ENCODE measurements at regions not wholly inside any gene's neighbourhood (a gene's known extent, or its start where the extent isn't known, plus 50 kb on each side); places are given as distances from the start of the nearest gene placed in this dataset.

DNA sequence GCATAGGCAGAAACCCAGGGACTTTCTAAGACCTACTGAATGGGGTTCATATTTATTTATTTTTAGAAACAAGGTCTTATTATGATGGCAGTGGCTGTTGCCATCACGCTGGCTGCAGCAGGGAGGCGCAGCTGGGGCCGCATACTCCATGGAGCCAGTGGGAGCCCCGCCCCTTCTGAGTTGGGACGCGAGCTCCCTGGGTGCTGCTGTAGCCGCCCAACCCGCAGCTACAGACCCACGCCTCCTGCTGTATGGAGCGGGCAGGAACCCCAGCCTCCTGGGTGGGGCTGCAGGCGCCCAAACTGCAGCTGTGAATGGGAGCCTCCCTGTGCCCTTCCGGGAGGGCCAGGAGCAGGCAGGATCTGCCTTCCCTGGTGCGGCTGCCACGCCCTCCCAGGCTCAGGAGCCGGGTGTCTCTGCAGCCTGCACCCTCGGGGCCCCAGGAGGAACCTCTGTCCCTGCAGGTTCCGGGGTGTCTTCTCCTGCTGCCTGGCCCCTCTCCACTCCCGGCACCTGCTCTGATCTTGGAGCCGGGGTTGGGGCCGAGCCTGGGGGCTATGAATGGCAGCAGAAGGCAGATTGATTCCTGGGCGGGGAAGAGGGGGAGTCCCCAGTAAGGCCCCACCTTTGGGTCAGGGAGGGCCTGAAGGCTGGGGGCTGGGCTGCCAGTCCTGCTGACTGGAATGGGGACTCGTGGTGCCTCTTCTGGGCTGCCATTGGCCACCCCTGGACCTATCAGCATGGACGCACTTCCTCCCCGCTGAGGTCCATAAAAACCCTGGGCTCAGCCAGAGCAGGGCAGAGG is 66.5 kb upstream of the LRRN2 start:
- H2AFZ ChIP-seq (ENCODE audit: insufficient read depth, low read depth, low read length, poor library complexity, severe bottlenecking) = no peak overlapping the region
- no peak overlapping the region for H3K27ac ChIP-seq (ENCODE audit: low read length in 2 of 2)
- no peak for TF ChIP-seq CTCF (IDR thresholded peaks at IDR 0.05)
- TF ChIP-seq EZH2 (IDR thresholded peaks at IDR 0.05; ENCODE audit: borderline replicate concordance, insufficient read depth, low read depth, low read length, poor library complexity, severe bottlenecking) = no peak
- H3K27ac Mint-ChIP-seq = no peak overlapping the region
- no peaks in the 10 kb centered on the region for H4K20me1 ChIP-seq (ENCODE audit: control insufficient read depth, insufficient read depth, low read length, poor library complexity, severe bottlenecking)
- H3K9me3 Mint-ChIP-seq (ENCODE audit: insufficient read depth) = no peaks in the 10 kb centered on the region
- H3K4me3 ChIP-seq (ENCODE audit: control extremely low read depth in 1 of 5, extremely low read depth in 1 of 5, insufficient read depth in 1 of 5, low read depth in 2 of 5, low read length in 4 of 5) = no peak overlapping the region
- 92% methylated on average over 24 of the region's 24 CpGs for WGBS (ENCODE audit: insufficient coverage)
- H3K9ac ChIP-seq (ENCODE audit: low read length) = no peak overlapping the region
- ChIA-PET POLR2A (no interaction called here), CTCF (interaction anchor here (0.5 to 2.6 kb wide), 3 partner anchors 12 to 1661 kb away, joined by 5 to 13 read pairs (median 9); no protein-coding TSS in a partner anchor)
- DNase-seq (no peak), ATAC-seq (ENCODE audit: low read depth) (no peak)
- no peak overlapping the region for H3K4me3 Mint-ChIP-seq
- intact Hi-C loops (cut with micrococcal nuclease) = no loop called here
- no peaks in the 10 kb centered on the region for H3K79me2 ChIP-seq (ENCODE audit: control insufficient read depth, insufficient read depth, low read length)
- H3K9me3 ChIP-seq (ENCODE audit: control extremely low read depth in 1 of 3, control insufficient read depth in 2 of 3, insufficient read depth in 1 of 3, low read length in 2 of 3) = no peaks in the 10 kb centered on the region
- no peak overlapping the region for H3K4me2 ChIP-seq (replicated peaks; ENCODE audit: low read depth, low read length, poor library complexity, severe bottlenecking)
- H3K4me1 Mint-ChIP-seq = no peaks in the 10 kb centered on the region
- H3K4me1 ChIP-seq (ENCODE audit: control insufficient read depth in 2 of 2, insufficient read depth in 2 of 2, low read length in 2 of 2) = no peaks in the 10 kb centered on the region
- no peaks in the 10 kb centered on the region for H3K36me3 ChIP-seq (replicated peaks in 1 of 2; ENCODE audit: control extremely low read depth in 1 of 2, control insufficient read depth in 1 of 2, extremely low read depth in 1 of 2, insufficient read depth in 2 of 2, low read length in 1 of 2)
- peaks cover 0 to 14% (median 0%) of the 10 kb centered on the region in 4 experiments for H3K27me3 ChIP-seq (replicated peaks in 1 of 4; ENCODE audit: control extremely low read depth in 1 of 4, control insufficient read depth in 3 of 4, insufficient read depth in 4 of 4, low read length in 3 of 4)
- peaks cover 25% of the 10 kb centered on the region for H3K27me3 Mint-ChIP-seq

GRCh38 chr1:204752688-204753040 is 67.1 kb upstream of the LRRN2 start:
- no peak overlapping the region for H3K4me2 ChIP-seq (replicated peaks; ENCODE audit: low read depth, low read length, poor library complexity, severe bottlenecking)
- H4K20me1 ChIP-seq (ENCODE audit: control insufficient read depth, insufficient read depth, low read length, poor library complexity, severe bottlenecking) = no peaks in the 10 kb centered on the region
- WGBS (ENCODE audit: insufficient coverage) = 89% methylated on average over 6 of the region's 6 CpGs
- H2AFZ ChIP-seq (ENCODE audit: insufficient read depth, low read depth, low read length, poor library complexity, severe bottlenecking) = no peak overlapping the region
- no peak for ATAC-seq (ENCODE audit: low read depth)
- TF ChIP-seq EZH2 (IDR thresholded peaks at IDR 0.05; ENCODE audit: borderline replicate concordance, insufficient read depth, low read depth, low read length, poor library complexity, severe bottlenecking) = no peak
- no peak for TF ChIP-seq CTCF (IDR thresholded peaks at IDR 0.05)
- no peak overlapping the region for H3K9ac ChIP-seq (ENCODE audit: low read length)
- H3K27ac ChIP-seq (ENCODE audit: low read length in 2 of 2) = no peak overlapping the region
- no peak overlapping the region for H3K4me3 ChIP-seq (ENCODE audit: control extremely low read depth in 1 of 5, extremely low read depth in 1 of 5, insufficient read depth in 1 of 5, low read depth in 2 of 5, low read length in 4 of 5)
- no peaks in the 10 kb centered on the region for H3K4me1 Mint-ChIP-seq
- ChIA-PET CTCF (interaction anchor here (1.9 kb wide), 1 partner anchor 11 kb away, joined by 13 read pairs; no protein-coding TSS in a partner anchor), POLR2A (no interaction called here)
- peaks cover 0 to 14% (median 0%) of the 10 kb centered on the region in 4 experiments for H3K27me3 ChIP-seq (replicated peaks in 1 of 4; ENCODE audit: control extremely low read depth in 1 of 4, control insufficient read depth in 3 of 4, insufficient read depth in 4 of 4, low read length in 3 of 4)
- no peaks in the 10 kb centered on the region for H3K79me2 ChIP-seq (ENCODE audit: control insufficient read depth, insufficient read depth, low read length)
- H3K4me3 Mint-ChIP-seq = no peak overlapping the region
- H3K27ac Mint-ChIP-seq = no peak overlapping the region
- intact Hi-C loops (cut with micrococcal nuclease) = no loop called here
- no peaks in the 10 kb centered on the region for H3K9me3 Mint-ChIP-seq (ENCODE audit: insufficient read depth)
- H3K9me3 ChIP-seq (ENCODE audit: control extremely low read depth in 1 of 3, control insufficient read depth in 2 of 3, insufficient read depth in 1 of 3, low read length in 2 of 3) = no peaks in the 10 kb centered on the region
- H3K27me3 Mint-ChIP-seq = peaks cover 25% of the 10 kb centered on the region
- no peak for DNase-seq
- H3K4me1 ChIP-seq (ENCODE audit: control insufficient read depth in 2 of 2, insufficient read depth in 2 of 2, low read length in 2 of 2) = no peaks in the 10 kb centered on the region
- no peaks in the 10 kb centered on the region for H3K36me3 ChIP-seq (replicated peaks in 1 of 2; ENCODE audit: control extremely low read depth in 1 of 2, control insufficient read depth in 1 of 2, extremely low read depth in 1 of 2, insufficient read depth in 2 of 2, low read length in 1 of 2)

Measured in B cell (primary cell).